K562 (cell line): ENCODE measurements at regions not wholly inside any gene's neighbourhood (a gene's known extent, or its start where the extent isn't known, plus 50 kb on each side); places are given as distances from the start of the nearest gene placed in this dataset.
"Not testable (repeated sequence)": the region's sequence is repeated elsewhere in the genome, so short reads cannot be mapped to it uniquely, and the experiment has no call there.

Experiments
- CHD4 ChIP-seq: fragments of 200-600 bp; sonication (generic); IDR thresholded peaks from 3 replicates; pipeline ENCODE4 v1.6.1; 2012; ENCODE audit warnings: low read depth, mild to moderate bottlenecking, mixed read lengths, low read length, inconsistent platforms; ENCODE audit not compliant: insufficient read depth, insufficient replicate concordance, poor library complexity, severe bottlenecking
- ZNF398 ChIP-seq: fragments of 250-450 bp; sonication (Bioruptor Pico); IDR thresholded peaks from 2 replicates; pipeline ENCODE4 v1.8.0; 2021; ENCODE audit warnings: moderate library complexity, mild to moderate bottlenecking, inconsistent platforms

DNA sequence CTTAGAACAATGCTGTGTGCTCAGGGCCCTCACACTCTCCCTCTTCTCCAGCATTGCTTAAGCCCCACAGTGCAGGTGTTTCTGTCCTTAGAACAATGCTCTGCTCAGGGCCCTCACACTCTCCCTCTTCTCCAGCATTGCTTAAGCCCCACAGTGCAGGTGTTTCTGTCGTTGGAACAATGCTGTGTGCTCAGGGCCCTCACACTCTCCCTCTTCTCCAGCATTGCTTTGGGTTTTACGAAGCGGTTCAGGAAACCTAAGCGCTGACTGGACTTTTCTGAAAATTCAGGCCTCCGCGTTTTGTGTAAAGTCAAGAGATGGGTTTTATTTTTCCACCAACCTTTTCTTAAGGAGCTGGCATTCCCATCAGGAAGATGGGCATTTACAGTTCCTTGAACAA is 838.0 kb downstream of the TRIML1 start:
- not testable (repeated sequence) for TF ChIP-seq CHD4; ZNF398 (CRISPR knock-in tag)
